Posterior cingulate gyrus (tissue), 11 donors: ENCODE measurements at regions not wholly inside any gene's neighbourhood (a gene's known extent, or its start where the extent isn't known, plus 50 kb on each side); places are given as distances from the start of the nearest gene placed in this dataset.
"Not testable (repeated sequence)": the region's sequence is repeated elsewhere in the genome, so short reads cannot be mapped to it uniquely, and the experiment has no call there.

Experiments
- DNase-seq, 10 donors: peaks; one replicate each; pipeline versions ENCODE4 v3.0.0 to v3.0.0-alpha.2; 2020 to 2021; ENCODE audit warnings: mixed read lengths in 3 of 10
- intact Hi-C: fragments of 100-400 bp; cut with DNase I; formaldehyde crosslinking; loops from one replicate; pipeline ENCODE4 v1.15.1; 2023

DNA sequence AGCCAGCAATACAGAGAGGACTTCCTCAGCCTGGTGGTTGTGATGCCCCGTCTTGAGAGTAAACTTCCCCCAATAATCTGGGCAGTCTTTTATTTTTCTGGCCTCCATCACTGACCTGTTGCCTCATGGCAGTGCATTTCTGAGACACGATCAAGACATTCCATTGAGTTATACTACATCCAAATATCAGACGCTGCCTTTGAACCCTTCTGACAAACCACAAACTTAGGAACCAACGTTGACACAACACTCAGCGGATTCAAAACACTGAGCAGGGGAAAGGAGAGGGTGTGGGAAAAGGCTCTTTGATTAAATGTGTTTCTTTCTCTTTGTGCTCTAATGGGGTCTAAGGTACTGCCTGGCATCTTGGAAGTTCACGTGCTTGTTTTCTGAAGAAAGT lies 100.7 kb upstream of the TBX5 start:
- no peak for DNase-seq
- intact Hi-C loops: no loop called here

DNA sequence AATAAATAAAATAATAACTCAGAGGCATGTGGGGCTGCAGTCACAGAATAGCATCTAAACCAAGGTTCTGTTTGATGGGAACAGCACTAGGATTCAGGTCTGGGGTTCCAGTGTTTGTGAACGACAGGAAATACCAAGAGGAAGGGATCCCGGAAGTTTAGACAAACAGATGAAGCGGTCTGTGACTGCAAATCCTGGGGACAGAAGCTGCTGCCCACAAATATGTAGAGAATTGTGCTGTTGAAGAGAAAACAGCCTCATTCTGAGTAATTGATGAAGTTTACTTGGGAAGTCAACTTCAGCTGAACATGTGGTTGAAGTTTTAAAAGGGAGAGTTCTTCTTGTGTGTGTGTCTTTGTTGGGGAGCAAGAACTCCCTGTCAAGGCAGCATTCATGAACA lies 98.4 kb upstream of the TBX5 start:
- DNase-seq: no peak
- intact Hi-C loops: no loop called here

GRCh38 chr12:114501474-114501807 lies 95.5 kb upstream of the TBX5 start:
- DNase-seq: no peak
- intact Hi-C loops: no loop called here

DNA sequence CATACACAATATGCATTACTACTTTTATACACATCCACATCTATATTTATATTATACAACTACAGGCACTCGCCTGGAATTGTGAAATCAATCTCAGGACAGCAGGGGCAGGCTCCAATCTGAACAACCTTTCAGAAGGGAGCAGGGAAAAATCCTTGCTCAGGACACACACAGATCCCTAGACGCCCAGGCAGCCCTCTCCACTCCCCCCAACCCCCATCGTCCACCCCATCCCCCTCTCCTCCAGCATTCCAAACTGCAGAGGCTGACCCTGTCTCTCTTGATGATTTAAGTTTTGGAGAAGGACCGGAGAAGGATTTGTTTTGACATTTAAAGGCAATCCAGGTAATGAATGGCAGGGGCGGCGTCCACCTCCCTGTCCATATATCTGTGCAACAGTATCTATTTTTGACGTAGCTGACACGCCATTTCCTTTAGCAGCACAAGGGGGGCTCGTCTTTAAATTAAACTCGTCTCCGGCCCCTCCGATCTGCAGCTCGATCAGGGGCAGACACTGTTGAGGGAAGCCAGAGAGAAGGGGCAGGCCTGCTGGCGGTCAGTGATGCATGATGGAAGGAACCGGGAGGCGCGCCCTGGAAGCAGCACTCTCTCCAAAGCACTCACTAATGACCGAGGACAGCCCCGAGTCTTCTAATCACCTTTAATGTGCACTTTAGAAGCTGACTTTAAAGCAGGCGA lies 95.0 kb upstream of the TBX5 start:
- intact Hi-C loops: no loop called here
- DNase-seq: no peak

GRCh38 chr12:114500131-114500530 lies 94.2 kb upstream of the TBX5 start:
- no peak for DNase-seq
- intact Hi-C loops: no loop called here

- intact Hi-C loops: no loop called here
- DNase-seq: no peak
Measured at GRCh38 chr12:114499338-114499737, 93.4 kb upstream of the TBX5 start.

DNA sequence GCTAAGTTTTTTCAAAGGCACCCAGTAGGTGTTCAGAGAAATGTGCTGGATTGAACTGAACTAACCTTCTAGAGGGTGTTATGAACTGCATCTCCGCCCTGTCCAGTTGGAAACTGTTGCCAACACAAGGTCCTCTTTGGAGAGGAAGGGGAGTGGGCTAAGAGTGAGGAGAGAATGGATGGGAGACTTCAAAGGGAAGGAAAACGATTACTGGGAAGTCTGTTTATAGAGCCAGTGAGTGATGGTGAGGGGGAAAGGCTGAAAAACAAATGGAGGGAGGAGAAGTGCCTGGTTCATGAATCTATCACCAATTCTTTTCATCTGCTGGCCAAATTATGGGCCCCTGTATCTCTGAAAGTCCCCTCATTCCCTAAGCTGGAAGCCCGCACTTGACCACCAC lies 86.0 kb upstream of the TBX5 start:
- no peak for DNase-seq
- intact Hi-C loops: no loop called here

DNA sequence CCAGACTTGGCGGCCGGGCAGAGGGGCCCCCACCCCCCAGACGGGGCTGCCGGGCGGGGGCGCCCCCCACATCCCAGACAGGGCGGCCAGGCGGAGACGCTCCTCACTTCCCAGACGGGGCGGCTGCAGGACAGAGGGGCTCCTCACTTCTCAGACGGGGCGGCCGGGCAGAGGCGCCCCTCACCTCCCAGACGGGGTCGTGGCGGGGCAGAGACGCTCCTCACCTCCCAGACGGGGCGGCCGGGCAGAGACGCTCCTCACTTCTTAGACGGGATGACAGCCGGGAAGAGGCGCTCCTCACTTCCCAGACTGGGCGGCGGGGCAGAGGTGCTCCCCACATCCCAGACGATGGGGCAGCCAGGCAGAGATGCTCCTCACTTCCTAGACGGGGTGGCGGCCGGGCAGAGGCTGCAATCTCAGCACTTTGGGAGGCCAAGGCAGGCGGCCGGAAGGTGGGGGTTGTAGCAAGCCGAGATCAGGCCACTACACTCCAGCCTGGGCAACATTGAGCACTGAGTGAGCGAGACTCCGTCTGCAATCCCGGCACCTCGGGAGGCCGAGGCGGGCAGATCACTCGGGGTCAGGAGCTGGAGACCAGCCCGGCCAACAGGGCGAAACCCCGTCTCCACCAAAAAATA lies 79.0 kb upstream of the TBX5 start:
- intact Hi-C loops: not testable (repeated sequence)
- peak in 1 of 10 donors; percentile 70 for DNase-seq

GRCh38 chr12:114483996-114484395 lies 78.1 kb upstream of the TBX5 start:
- no peak for DNase-seq
- intact Hi-C loops: no loop called here

DNA sequence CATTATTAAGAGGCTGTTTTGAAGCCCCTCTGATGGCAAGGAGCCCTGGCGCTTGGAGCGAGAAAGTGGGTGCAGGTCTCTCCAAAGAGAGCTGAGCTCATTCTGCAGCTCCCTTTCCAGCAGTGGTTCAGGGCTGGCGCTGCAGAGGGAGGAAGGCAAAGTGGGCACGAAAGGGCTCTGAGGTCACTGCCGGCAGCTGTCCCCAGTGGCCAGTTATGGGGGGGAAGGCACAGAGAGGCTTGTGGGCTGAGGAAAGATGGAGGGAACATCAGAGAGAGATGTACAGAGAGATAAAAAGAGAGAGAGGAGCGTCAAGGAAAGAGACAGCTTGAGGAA lies 75.2 kb upstream of the TBX5 start:
- peak in 1 of 10 donors; percentile 21 for DNase-seq
- intact Hi-C loops: no loop called here

GRCh38 chr12:114480337-114481199 lies 74.6 kb upstream of the TBX5 start:
- intact Hi-C loops: no loop called here
- no peak for DNase-seq

DNA sequence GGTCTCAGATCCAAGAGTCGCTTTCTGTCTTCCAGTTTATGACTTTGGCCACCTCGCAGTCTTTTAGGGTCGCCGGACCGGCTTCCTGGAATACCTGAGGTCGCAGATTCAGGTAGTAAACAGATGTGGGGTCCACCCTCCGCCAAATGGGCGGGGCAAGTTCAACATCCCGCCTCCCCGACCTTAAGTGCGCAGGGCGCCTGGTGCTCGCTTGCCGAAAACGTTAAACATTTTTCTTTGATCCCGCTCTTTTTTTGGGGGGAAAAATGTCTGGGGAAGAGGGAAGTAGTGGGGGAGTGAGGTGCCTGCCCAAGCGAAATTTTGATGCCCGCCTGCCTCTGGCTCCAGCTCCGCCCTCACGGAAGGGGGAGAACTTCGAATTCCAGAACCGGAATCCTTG lies 73.9 kb upstream of the TBX5 start:
- DNase-seq: peak in 1 of 10 donors; percentile 49
- intact Hi-C loops: no loop called here

- intact Hi-C loops: no loop called here
- no peak for DNase-seq
Measured at GRCh38 chr12:114478865-114479264, 72.9 kb upstream of the TBX5 start.

DNA sequence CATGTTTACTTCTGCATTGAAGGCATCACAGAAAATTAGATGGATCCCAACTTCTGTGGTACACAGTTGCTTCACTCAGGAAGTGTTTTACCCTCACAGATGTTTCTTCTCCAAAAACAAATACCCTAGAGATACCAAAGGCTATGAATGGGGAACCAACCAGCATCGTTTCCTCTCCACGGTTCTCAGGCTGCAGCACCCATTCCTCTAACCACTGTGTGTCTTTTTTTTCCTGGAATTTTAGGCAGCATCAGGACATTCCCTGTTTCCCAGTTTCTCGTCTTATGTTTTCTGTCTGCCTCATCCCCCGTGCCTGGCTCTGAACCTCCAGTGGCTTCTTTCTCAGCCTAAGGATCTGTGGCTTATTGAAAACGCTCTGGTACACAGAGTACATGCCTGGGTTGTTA lies 72.0 kb upstream of the TBX5 start:
- intact Hi-C loops: loop anchor here (2.0 kb wide), 1 partner anchor 311 kb away; no protein-coding TSS in a partner anchor
- no peak for DNase-seq

GRCh38 chr12:114476159-114476558 lies 70.2 kb upstream of the TBX5 start:
- intact Hi-C loops: loop anchor here (1.0 to 2.0 kb wide), 2 partner anchors 309 to 496 kb away; no protein-coding TSS in a partner anchor
- no peak for DNase-seq

DNA sequence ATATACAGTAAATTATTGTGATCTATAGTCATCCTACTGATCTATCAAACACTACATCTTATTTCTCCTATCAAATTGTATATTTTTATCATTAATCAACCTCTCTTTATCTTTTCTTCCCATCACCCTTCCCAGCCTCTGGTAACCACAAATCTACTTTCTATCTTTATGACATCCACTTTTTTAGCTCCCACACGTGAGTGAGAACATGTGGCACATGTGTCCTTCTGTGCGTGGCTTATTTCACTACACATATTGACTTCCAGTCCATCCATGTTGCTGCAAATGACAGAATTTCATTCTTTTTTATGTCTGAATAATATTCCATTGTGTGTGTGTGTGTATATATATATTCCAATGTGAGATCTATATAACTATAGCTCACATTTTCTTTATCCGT lies 67.8 kb upstream of the TBX5 start:
- intact Hi-C loops: no loop called here
- DNase-seq: no peak

- no peak for DNase-seq
- intact Hi-C loops: no loop called here
Measured at GRCh38 chr12:114473018-114473417, 67.1 kb upstream of the TBX5 start.

- DNase-seq: no peak
- intact Hi-C loops: no loop called here
Measured at GRCh38 chr12:114457620-114458019, 51.7 kb upstream of the TBX5 start.
